ENCODE measurements at regions not wholly inside any gene's neighbourhood (a gene's known extent, or its start where the extent isn't known, plus 50 kb on each side); places are given as distances from the start of the nearest gene placed in this dataset.

DNA sequence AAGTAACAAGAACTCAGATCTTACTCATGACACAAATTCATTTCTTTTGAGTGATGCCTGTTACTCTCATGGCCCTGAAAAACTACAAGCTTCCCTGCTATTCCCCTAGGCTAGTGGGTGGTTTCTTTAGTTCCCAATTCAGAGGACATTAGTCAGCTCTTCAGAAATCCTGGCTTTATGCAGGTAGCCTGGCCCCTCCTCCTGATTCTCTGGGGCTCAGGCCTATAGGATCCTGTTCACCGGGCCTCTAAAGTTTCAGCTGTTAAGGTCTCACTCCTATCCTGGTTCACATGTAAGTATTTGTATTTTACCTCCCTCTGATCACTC lies 87.3 kb upstream of the IRX5 start:
- no peak overlapping the region for H3K27ac ChIP-seq
- H3K36me3 ChIP-seq, result no peaks in the 10 kb centered on the region
- H3K9me3 ChIP-seq, result no peaks in the 10 kb centered on the region
- no peaks in the 10 kb centered on the region for H3K27me3 ChIP-seq
- no peak for DNase-seq (ENCODE audit: low spot score in 2 of 2)
- whole genome bisulfite sequencing, result 73% methylated on average over 1 of the region's 1 CpG
- peaks cover 8% of the 10 kb centered on the region for H3K4me1 ChIP-seq
- no peak overlapping the region for H3K4me3 ChIP-seq
- no peak for TF ChIP-seq EP300 (IDR thresholded peaks at IDR 0.05)
- TF ChIP-seq POLR2A (IDR thresholded peaks at IDR 0.05), result no peak
- TF ChIP-seq POLR2AphosphoS5 (IDR thresholded peaks at IDR 0.05), result no peak
- TF ChIP-seq, protein P1, sequence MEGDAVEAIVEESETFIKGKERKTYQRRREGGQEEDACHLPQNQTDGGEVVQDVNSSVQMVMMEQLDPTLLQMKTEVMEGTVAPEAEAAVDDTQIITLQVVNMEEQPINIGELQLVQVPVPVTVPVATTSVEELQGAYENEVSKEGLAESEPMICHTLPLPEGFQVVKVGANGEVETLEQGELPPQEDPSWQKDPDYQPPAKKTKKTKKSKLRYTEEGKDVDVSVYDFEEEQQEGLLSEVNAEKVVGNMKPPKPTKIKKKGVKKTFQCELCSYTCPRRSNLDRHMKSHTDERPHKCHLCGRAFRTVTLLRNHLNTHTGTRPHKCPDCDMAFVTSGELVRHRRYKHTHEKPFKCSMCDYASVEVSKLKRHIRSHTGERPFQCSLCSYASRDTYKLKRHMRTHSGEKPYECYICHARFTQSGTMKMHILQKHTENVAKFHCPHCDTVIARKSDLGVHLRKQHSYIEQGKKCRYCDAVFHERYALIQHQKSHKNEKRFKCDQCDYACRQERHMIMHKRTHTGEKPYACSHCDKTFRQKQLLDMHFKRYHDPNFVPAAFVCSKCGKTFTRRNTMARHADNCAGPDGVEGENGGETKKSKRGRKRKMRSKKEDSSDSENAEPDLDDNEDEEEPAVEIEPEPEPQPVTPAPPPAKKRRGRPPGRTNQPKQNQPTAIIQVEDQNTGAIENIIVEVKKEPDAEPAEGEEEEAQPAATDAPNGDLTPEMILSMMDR (IDR thresholded peaks at IDR 0.05), result no peak

DNA sequence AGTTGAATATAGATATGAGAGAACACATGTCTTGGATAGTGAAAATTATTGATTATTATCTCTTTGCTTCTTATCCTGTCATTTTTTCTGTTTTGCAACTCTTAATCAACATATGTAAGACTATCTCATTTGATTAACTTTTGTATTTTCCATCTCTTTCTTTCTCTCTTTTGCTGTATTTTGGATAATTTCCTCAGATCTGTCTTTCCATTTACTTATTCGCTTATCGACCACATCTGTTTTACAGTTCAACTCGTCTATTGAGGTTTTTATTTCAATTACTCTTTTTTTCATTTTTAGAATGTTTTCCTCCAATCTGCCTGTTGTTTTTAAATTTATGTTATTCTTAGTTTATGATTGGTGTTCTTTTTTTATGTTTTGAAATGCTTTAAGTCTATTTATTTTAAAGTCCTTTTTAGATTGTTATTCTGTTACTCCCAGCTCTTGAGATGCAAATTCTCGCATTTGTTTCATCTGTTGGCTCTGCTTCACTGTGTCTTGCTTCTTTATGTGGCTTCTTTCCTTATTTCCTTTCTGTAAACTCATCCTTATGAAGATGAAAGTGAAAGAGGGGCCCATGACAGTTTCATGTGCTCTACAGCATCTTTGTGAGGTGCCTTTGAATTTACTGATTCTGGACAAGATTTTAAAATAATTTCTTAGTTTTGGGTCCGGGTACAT lies 87.8 kb upstream of the IRX5 start:
- no peak overlapping the region for H3K4me3 ChIP-seq
- DNase-seq (ENCODE audit: low spot score in 2 of 2), result no peak
- TF ChIP-seq POLR2A (IDR thresholded peaks at IDR 0.05), result no peak
- TF ChIP-seq EP300 (IDR thresholded peaks at IDR 0.05), result no peak
- TF ChIP-seq POLR2AphosphoS5 (IDR thresholded peaks at IDR 0.05), result no peak
- TF ChIP-seq, protein P1 (IDR thresholded peaks at IDR 0.05), result no peak
- no peaks in the 10 kb centered on the region for H3K27me3 ChIP-seq
- H3K4me1 ChIP-seq, result peaks cover 8% of the 10 kb centered on the region
- no peaks in the 10 kb centered on the region for H3K36me3 ChIP-seq
- no peaks in the 10 kb centered on the region for H3K9me3 ChIP-seq
- H3K27ac ChIP-seq, result no peak overlapping the region
- WGBS, result 95% methylated on average over 5 of the region's 5 CpGs

DNA sequence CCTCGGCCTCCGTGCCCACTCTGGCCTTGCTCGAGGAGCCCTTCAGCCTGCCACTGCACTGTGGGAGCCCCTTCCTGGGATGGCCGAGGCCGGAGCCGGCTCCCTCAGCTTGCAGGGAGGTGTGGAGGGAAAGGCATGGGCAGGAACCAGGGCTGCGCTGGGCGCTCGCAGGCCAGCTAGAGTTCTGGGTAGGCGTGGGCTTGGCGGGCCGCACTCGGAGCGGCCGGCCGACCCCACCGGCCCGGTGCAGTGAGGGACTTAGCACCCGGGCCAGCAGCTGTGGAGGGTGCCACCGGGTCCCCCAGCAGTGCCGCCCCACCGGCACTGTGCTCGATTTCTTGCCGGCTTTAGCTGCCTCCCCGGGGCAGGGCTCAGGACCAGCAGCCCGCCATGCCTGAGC lies 101.0 kb upstream of the IRX5 start:
- Histone ChIP-seq H3K9me3 (peaks cover 6% of the 10 kb centered on the region), H3K27me3 (no peaks in the 10 kb centered on the region), H3K36me3 (no peaks in the 10 kb centered on the region), H3K27ac (no peak overlapping the region), H3K4me3 (no peak overlapping the region), H3K4me1 (no peaks in the 10 kb centered on the region)
- no peak for DNase-seq (ENCODE audit: low spot score in 2 of 2)
- WGBS, result 90% methylated on average over 5 of the region's 26 CpGs
- TF ChIP-seq, protein P1 (IDR thresholded peaks at IDR 0.05), result no peak
- no peak for TF ChIP-seq POLR2AphosphoS5 (IDR thresholded peaks at IDR 0.05)
- TF ChIP-seq POLR2A (IDR thresholded peaks at IDR 0.05), result no peak
- no peak for TF ChIP-seq EP300 (IDR thresholded peaks at IDR 0.05)

DNA sequence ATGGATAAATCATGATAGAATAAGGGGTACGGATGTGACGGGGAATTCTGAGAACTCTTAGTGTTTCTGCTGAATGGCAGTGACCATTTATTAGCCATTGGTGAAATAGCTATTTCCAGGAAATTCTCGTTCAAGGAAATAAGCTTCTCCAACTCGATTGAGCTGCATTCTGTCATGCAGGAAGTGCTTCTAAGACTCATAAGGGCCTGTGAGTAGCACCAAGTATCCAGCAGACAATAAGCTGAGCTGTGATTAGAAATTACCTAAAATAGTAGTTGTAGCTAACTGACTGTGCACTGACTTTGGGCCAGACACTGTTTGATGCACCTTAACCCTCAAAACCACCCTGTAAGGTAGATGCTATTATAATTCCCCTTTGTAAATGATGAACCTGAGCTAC lies 107.8 kb upstream of the IRX5 start:
- no peak for TF ChIP-seq POLR2AphosphoS5 (IDR thresholded peaks at IDR 0.05)
- no peak for TF ChIP-seq EP300 (IDR thresholded peaks at IDR 0.05)
- TF ChIP-seq POLR2A (IDR thresholded peaks at IDR 0.05), result no peak
- TF ChIP-seq, protein P1 (IDR thresholded peaks at IDR 0.05), result no peak
- no peak overlapping the region for H3K27ac ChIP-seq
- peaks cover 7% of the 10 kb centered on the region for H3K4me1 ChIP-seq
- no peak overlapping the region for H3K4me3 ChIP-seq
- DNase-seq (ENCODE audit: low spot score in 2 of 2), result no peak
- no peaks in the 10 kb centered on the region for H3K27me3 ChIP-seq
- 38% methylated on average over 4 of the region's 4 CpGs for WGBS
- H3K36me3 ChIP-seq, result no peaks in the 10 kb centered on the region
- H3K9me3 ChIP-seq, result no peaks in the 10 kb centered on the region

DNA sequence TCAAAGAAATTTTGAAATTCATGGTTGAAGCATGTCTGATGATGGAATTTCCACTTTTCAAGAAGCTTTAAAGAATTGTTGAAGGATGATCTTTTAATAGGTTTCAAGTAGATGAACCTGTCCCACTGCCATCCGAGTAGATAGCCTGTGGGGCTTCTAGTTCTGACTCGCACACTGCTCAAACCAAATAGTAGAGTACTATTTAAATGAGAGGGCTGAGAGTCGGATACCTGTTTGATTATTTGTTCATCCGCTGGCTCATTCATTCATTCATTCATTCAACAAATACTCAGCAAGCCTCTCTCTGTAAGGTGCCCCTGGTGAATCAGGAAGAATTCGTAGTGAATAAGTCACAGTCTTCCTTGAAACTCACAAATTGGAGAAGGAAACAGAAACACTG lies 108.2 kb upstream of the IRX5 start:
- WGBS, result 47% methylated on average over 5 of the region's 5 CpGs
- DNase-seq (ENCODE audit: low spot score in 2 of 2), result no peak
- no peak overlapping the region for H3K27ac ChIP-seq

More for the DNA sequence above, 108.2 kb upstream of the IRX5 start:
- Histone ChIP-seq H3K36me3 (no peaks in the 10 kb centered on the region), H3K4me3 (no peak overlapping the region), H3K27me3 (no peaks in the 10 kb centered on the region), H3K4me1 (peaks cover 9% of the 10 kb centered on the region), H3K9me3 (no peaks in the 10 kb centered on the region)
- TF ChIP-seq, protein P1 (IDR thresholded peaks at IDR 0.05), result no peak
- TF ChIP-seq EP300 (IDR thresholded peaks at IDR 0.05) (no peak), POLR2A (IDR thresholded peaks at IDR 0.05) (no peak), POLR2AphosphoS5 (IDR thresholded peaks at IDR 0.05) (no peak)

Measured in suprapubic skin (tissue), 4 donors.